Adrenal gland (tissue), 9 donors: ENCODE measurements at regions not wholly inside any gene's neighbourhood (a gene's known extent, or its start where the extent isn't known, plus 50 kb on each side); places are given as distances from the start of the nearest gene placed in this dataset.
"Not testable (repeated sequence)": the region's sequence is repeated elsewhere in the genome, so short reads cannot be mapped to it uniquely, and the experiment has no call there.

ENCODE experiments used
- DNase-seq, 7 donors: peaks; one replicate each; pipeline ENCODE4 v3.0.0-alpha.2; 2019 to 2020
- H3K27ac ChIP-seq, 5 donors: fragments of 200-600 bp; sonication (generic) in 4 of 5; 1 replicate in 3 of 5; 2 replicates in 2 of 5; pipeline versions ENCODE4 v1.5.1 to v1.8.0; 2016 to 2020; ENCODE audit warnings: mild to moderate bottlenecking in 1 of 5
- H3K27me3 ChIP-seq: fragments of 200-600 bp; 2 replicates; pipeline ENCODE4 v1.8.0; 2021
- H3K36me3 ChIP-seq, 2 donors: fragments of 200-600 bp; replicated peaks in 1 of 2; 1 replicate in 1 of 2; 2 replicates in 1 of 2; pipeline versions ENCODE4 v1.5.1 to v1.8.0; 2018 to 2022
- H3K4me1 ChIP-seq, 2 donors: fragments of 200-600 bp; replicated peaks in 1 of 2; 1 replicate in 1 of 2; 2 replicates in 1 of 2; pipeline versions ENCODE4 v1.5.1 to v1.8.0; 2018 to 2021
- H3K4me3 ChIP-seq, 4 donors: fragments of 200-600 bp; sonication (generic) in 3 of 4; one replicate each; pipeline ENCODE4 v1.5.1; 2016 to 2018
- H3K9me3 ChIP-seq, 3 donors: fragments of 200-600 bp; sonication (generic) in 1 of 3; replicated peaks in 1 of 3; 1 replicate in 2 of 3; 2 replicates in 1 of 3; pipeline versions ENCODE4 v1.5.1 to v1.8.0; 2016 to 2021
- POLR2A ChIP-seq, 2 donors: fragments of 450-650 bp; IDR thresholded peaks; one replicate each; pipeline ENCODE4 v1.6.1; 2017; ENCODE audit warnings: antibody characterized with exemption in 2 of 2, mild to moderate bottlenecking in 2 of 2, moderate library complexity in 1 of 2
- WGBS, 4 donors: extraction: QIAGEN DNeasy Blood & Tissue Kit in 2 of 4; methylation state at CpG; one replicate each; pipeline versions ENCODE4 v1.1.5 to v1.1.7; 2013 to 2017; 5-methylcytosine and 5-hydroxymethylcytosine counted together
- intact Hi-C, 2 donors: fragments of 100-400 bp; cut with DNase I; formaldehyde crosslinking; loops; one replicate each; pipeline versions ENCODE4 v1.14.1 to v1.15.0; 2022 to 2023
- TF ChIP-seq, protein P1 (sequence below), 6 experiments: fragments of 450-650 bp in 4 of 6; fragments of 200-600 bp in 2 of 6; sonication (generic) in 1 of 6; IDR thresholded peaks; 1 replicate in 5 of 6; 2 replicates in 1 of 6; pipeline versions ENCODE4 v1.5.1 to v1.8.0; 2016 to 2021; ENCODE audit warnings: antibody characterized with exemption in 6 of 6, mild to moderate bottlenecking in 2 of 6, moderate library complexity in 1 of 6
- donor health status: healthy with polysubstance abuse.
- donor health status: Bipolar disorder and iron deficiency.
- donor health status: DM: yes; HTN: yes; CAD: no.
- donor health status: DM: no; HTN: no; CAD: no.
- donor health status: DM: no; HTN: no; CAD: no.

GRCh38 chr4:179164267-179164999 lies 1722.2 kb upstream of the AGA start:
- H3K9me3 ChIP-seq = no peaks in the 10 kb centered on the region
- no peak for TF ChIP-seq POLR2A (IDR thresholded peaks at IDR 0.05)
- TF ChIP-seq, protein P1, sequence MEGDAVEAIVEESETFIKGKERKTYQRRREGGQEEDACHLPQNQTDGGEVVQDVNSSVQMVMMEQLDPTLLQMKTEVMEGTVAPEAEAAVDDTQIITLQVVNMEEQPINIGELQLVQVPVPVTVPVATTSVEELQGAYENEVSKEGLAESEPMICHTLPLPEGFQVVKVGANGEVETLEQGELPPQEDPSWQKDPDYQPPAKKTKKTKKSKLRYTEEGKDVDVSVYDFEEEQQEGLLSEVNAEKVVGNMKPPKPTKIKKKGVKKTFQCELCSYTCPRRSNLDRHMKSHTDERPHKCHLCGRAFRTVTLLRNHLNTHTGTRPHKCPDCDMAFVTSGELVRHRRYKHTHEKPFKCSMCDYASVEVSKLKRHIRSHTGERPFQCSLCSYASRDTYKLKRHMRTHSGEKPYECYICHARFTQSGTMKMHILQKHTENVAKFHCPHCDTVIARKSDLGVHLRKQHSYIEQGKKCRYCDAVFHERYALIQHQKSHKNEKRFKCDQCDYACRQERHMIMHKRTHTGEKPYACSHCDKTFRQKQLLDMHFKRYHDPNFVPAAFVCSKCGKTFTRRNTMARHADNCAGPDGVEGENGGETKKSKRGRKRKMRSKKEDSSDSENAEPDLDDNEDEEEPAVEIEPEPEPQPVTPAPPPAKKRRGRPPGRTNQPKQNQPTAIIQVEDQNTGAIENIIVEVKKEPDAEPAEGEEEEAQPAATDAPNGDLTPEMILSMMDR (IDR thresholded peaks at IDR 0.05) = no peak
- no peaks in the 10 kb centered on the region for H3K4me1 ChIP-seq
- WGBS, 4 donors = 85 to 90% (median 87%) methylated on average over 5 of the region's 5 CpGs
- H3K27ac ChIP-seq = no peak overlapping the region
- no peaks in the 10 kb centered on the region for H3K27me3 ChIP-seq
- no peak for DNase-seq
- H3K4me3 ChIP-seq = no peak overlapping the region
- no peaks in the 10 kb centered on the region for H3K36me3 ChIP-seq
- intact Hi-C loops = no loop called here

- no peaks in the 10 kb centered on the region for H3K4me1 ChIP-seq
- no peaks in the 10 kb centered on the region for H3K9me3 ChIP-seq
- H3K4me3 ChIP-seq = no peak overlapping the region
- TF ChIP-seq, protein P1 (IDR thresholded peaks at IDR 0.05) = no peak
- TF ChIP-seq POLR2A (IDR thresholded peaks at IDR 0.05) = no peak
- intact Hi-C loops = no loop called here
- no peak overlapping the region for H3K27ac ChIP-seq
- H3K27me3 ChIP-seq = no peaks in the 10 kb centered on the region
- 77 to 83% (median 81%) methylated on average over 4 of the region's 4 CpGs for WGBS, 4 donors
- no peaks in the 10 kb centered on the region for H3K36me3 ChIP-seq
- DNase-seq = no peak
These were observed 1722.9 kb upstream of the AGA start for GRCh38 chr4:179165000-179165738.

DNA sequence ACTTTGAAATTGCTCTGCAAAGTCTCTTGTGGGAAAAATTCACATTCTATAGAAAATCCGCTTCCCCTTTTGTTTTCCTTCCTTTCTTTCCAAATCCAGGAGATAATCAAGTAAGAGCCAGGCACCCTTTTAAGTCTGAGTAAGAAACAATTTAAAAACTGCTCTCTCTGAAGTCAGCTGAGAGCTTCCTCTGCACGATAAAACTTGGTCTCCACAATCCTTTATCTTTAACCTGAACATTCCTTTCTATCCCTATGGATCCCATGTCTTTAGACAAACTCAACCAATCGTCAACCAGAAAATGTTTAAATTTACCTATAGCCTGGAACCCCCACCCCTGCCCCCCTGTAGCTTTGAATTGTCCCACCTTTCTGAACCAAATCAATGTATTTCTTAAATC lies 1723.6 kb upstream of the AGA start:
- WGBS, 4 donors = 38 to 41% (median 40%) methylated on average over 3 of the region's 3 CpGs
- DNase-seq = no peak
- no peak overlapping the region for H3K4me3 ChIP-seq
- H3K4me1 ChIP-seq = no peaks in the 10 kb centered on the region
- no peaks in the 10 kb centered on the region for H3K9me3 ChIP-seq
- H3K27ac ChIP-seq = no peak overlapping the region
- intact Hi-C loops = no loop called here
- no peaks in the 10 kb centered on the region for H3K27me3 ChIP-seq
- no peak for TF ChIP-seq POLR2A (IDR thresholded peaks at IDR 0.05)
- TF ChIP-seq, protein P1 (IDR thresholded peaks at IDR 0.05) = no peak
- no peaks in the 10 kb centered on the region for H3K36me3 ChIP-seq

DNA sequence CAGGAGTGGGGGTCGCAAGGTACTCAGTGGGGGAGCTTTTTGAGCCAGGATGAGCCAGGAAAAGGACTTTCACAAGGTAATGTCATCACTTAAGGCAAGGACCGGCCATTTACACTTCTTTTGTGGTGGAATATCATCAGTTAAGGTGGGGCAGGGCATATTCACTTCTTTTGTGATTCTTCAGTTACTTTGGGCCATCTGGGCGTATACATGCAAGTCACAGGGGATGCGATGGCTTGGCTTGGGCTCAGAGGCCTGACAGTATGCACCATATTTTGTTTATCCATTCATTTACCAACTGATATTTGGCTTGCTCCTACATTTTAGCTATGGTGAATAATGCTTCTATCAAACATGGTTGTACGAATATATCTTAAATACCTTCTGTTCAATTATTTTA lies 1728.1 kb upstream of the AGA start:
- H3K27ac ChIP-seq, H3K36me3 ChIP-seq, intact Hi-C loops, H3K9me3 ChIP-seq, H3K27me3 ChIP-seq, H3K4me1 ChIP-seq, H3K4me3 ChIP-seq, DNase-seq: not testable (repeated sequence)
- WGBS, 4 donors = 78 to 95% (median 88%) methylated on average over 3 to 5 of the region's 5 CpGs

DNA sequence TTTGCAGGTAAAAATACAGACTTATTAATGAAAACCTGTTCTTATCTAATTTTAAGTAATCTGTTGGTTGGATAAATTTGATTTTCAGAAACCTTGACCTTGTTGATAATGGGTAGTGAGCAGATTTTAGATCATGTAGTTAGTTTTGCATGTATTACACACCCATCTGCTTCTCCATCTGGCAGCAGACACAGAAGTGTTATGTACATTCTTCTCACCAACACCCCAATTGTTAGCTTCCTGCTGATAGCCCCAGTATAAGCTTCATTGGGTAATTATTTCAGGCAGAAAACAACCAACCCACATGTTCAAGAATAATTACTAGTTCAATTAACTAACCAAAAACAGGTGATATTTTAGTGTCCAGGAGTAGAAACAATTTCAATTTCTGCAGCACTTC lies 1740.5 kb upstream of the AGA start:
- Histone ChIP-seq H3K4me3 (no peak overlapping the region), H3K9me3 (no peaks in the 10 kb centered on the region), H3K36me3 (no peaks in the 10 kb centered on the region), H3K27ac (no peak overlapping the region), H3K27me3 (no peaks in the 10 kb centered on the region), H3K4me1 (no peaks in the 10 kb centered on the region)
- TF ChIP-seq, protein P1 (IDR thresholded peaks at IDR 0.05) = no peak
- TF ChIP-seq POLR2A (IDR thresholded peaks at IDR 0.05) = no peak
- no peak for DNase-seq
- intact Hi-C loops = no loop called here
